A549 (cell line): ENCODE measurements at regions not wholly inside any gene's neighbourhood (a gene's known extent, or its start where the extent isn't known, plus 50 kb on each side); places are given as distances from the start of the nearest gene placed in this dataset.

ENCODE experiments used
- ATAC-seq, 2 experiments: fragments of 200-7000 bp in 1 of 2; fragments of >200 bp in 1 of 2; cut with Nextera tagmentation in 1 of 2; cut with Tn5 transposase in 1 of 2; 3 replicates each; pipeline versions ENCODE4 v1.8.0 to v1.9.1; 2018 to 2020; ENCODE audit warnings: mild to moderate bottlenecking in 1 of 2, moderate library complexity in 1 of 2
- CTCF ChIA-PET: fragments of 300-600 bp; sonication (Branson Sonifier 250); formaldehyde crosslinking; extraction: SDS; loops from one replicate; lab custom pipeline; 2021; ENCODE audit warnings: antibody characterized with exemption, inconsistent platforms; lab: Yijun Ruan, JAX
- POLR2A ChIA-PET: fragments of 350-600 bp; formaldehyde crosslinking; extraction: SDS; loops from one replicate; lab custom pipeline; 2021; ENCODE audit warnings: antibody characterized with exemption, inconsistent platforms; lab: Yijun Ruan, JAX
- DNase-seq, 2 experiments: peaks; one replicate each; pipeline versions ENCODE4 v3.0.0 to v3.0.0-alpha.2; 2011 to 2016; ENCODE audit warnings: low read depth in 1 of 2, low spot score in 1 of 2
- FAIRE-seq: peaks from 2 replicates; lab custom pipeline; 2011; peaks lifted over from hg19 to GRCh38; lab: Jason Lieb, UNC
- H3K27ac ChIP-seq, 2 experiments: fragments of >200 bp; sonication (Bioruptor Twin); formaldehyde crosslinking; 3 replicates each; pipeline ENCODE4 v1.5.1; 2016 to 2017
- H3K4me1 ChIP-seq: fragments of >200 bp; sonication (Bioruptor Twin); formaldehyde crosslinking; 3 replicates; pipeline ENCODE4 v1.6.1; 2016
- H3K4me2 ChIP-seq: fragments of >200 bp; sonication (Bioruptor Twin); formaldehyde crosslinking; 3 replicates; pipeline ENCODE4 v1.6.1; 2016
- H3K4me3 ChIP-seq: fragments of >200 bp; sonication (Bioruptor Twin); formaldehyde crosslinking; 3 replicates; pipeline ENCODE4 v1.5.1; 2016
- H3K9me3 ChIP-seq: fragments of >200 bp; sonication (Bioruptor Twin); formaldehyde crosslinking; 3 replicates; pipeline ENCODE4 v1.6.1; 2016
- CBX8 ChIP-seq: fragments of 200-600 bp; sonication (generic); IDR thresholded peaks from 2 replicates; pipeline ENCODE4 v1.6.1; 2016
- CHD2 ChIP-seq: fragments of 150-350 bp; IDR thresholded peaks from 2 replicates; pipeline ENCODE4 v1.6.1; 2014; ENCODE audit warnings: low read length; ENCODE audit not compliant: partially characterized antibody
- FOSL2 ChIP-seq, 2 experiments: fragments of 450-650 bp in 1 of 2; fragments of >200 bp in 1 of 2; sonication (Bioruptor Twin) in 1 of 2; formaldehyde crosslinking; IDR thresholded peaks; 2 replicates each; pipeline versions ENCODE4 v1.5.0 to v1.6.1; 2016 to 2020; ENCODE audit warnings: mild to moderate bottlenecking in 1 of 2, moderate library complexity in 1 of 2
- FOXS1 ChIP-seq: fragments of 250-450 bp; sonication (Bioruptor Pico); IDR thresholded peaks from 2 replicates; pipeline ENCODE4 v1.5.0; 2020; ENCODE audit warnings: mild to moderate bottlenecking, moderate library complexity
- GATA3 ChIP-seq: IDR thresholded peaks from 2 replicates; pipeline ENCODE4 v1.6.1; 2012; ENCODE audit warnings: borderline replicate concordance
- HOXA7 ChIP-seq: fragments of 250-450 bp; sonication (Bioruptor Pico); IDR thresholded peaks from 2 replicates; pipeline ENCODE4 v1.5.0; 2020; ENCODE audit warnings: mild to moderate bottlenecking, moderate library complexity
- KDM1A ChIP-seq: fragments of 200-600 bp; sonication (generic); IDR thresholded peaks from 2 replicates; pipeline ENCODE4 v1.6.1; 2016; ENCODE audit warnings: low read depth, mild to moderate bottlenecking
- KDM5A ChIP-seq: fragments of 200-600 bp; sonication (generic); IDR thresholded peaks from 2 replicates; pipeline ENCODE4 v1.6.1; 2016; ENCODE audit warnings: antibody characterized with exemption, mild to moderate bottlenecking
- MAZ ChIP-seq: fragments of 150-350 bp; IDR thresholded peaks from 2 replicates; pipeline ENCODE4 v1.6.1; 2014; ENCODE audit warnings: antibody characterized with exemption, low read depth, low read length, borderline replicate concordance
- MYC ChIP-seq: IDR thresholded peaks from 2 replicates; pipeline ENCODE4 v1.6.1; 2012; ENCODE audit warnings: mild to moderate bottlenecking, inconsistent platforms, low read length, improper control_type of control experiment, borderline replicate concordance
- PHF8 ChIP-seq: fragments of 200-600 bp; sonication (generic); IDR thresholded peaks from 2 replicates; pipeline ENCODE4 v1.6.1; 2016; ENCODE audit warnings: low read depth, mild to moderate bottlenecking, antibody characterized with exemption, moderate library complexity, borderline replicate concordance
- POLR2A ChIP-seq: IDR thresholded peaks from 2 replicates; pipeline ENCODE4 v1.6.1; 2012; ENCODE audit warnings: mild to moderate bottlenecking, low read length
- RARB ChIP-seq: fragments of 250-450 bp; sonication (Bioruptor Pico); IDR thresholded peaks from 2 replicates; pipeline ENCODE4 v1.8.0; 2021; ENCODE audit warnings: mild to moderate bottlenecking, moderate library complexity
- RCOR1 ChIP-seq: fragments of 150-350 bp; IDR thresholded peaks from 2 replicates; pipeline ENCODE4 v1.6.1; 2014; ENCODE audit warnings: antibody characterized with exemption, low read length, low read depth
- TP53 ChIP-seq: fragments of 250-450 bp; sonication (Bioruptor Pico); IDR thresholded peaks from 2 replicates; pipeline ENCODE4 v1.5.0; 2021; ENCODE audit warnings: mild to moderate bottlenecking, moderate library complexity
- ZC3H11A ChIP-seq: fragments of 450-650 bp; IDR thresholded peaks from 2 replicates; pipeline ENCODE4 v1.6.1; 2014; ENCODE audit warnings: antibody characterized with exemption, mild to moderate bottlenecking
- ZSCAN20 ChIP-seq: fragments of 250-450 bp; sonication (Bioruptor Pico); IDR thresholded peaks from 2 replicates; pipeline ENCODE4 v1.8.0; 2022; ENCODE audit warnings: mild to moderate bottlenecking, moderate library complexity
- WGBS: methylation state at CpG from one replicate; pipeline ENCODE4 v1.1.6; 2017; ENCODE audit errors: missing lambda C conversion rate; 5-methylcytosine and 5-hydroxymethylcytosine counted together
- TF ChIP-seq, protein P1 (sequence below): IDR thresholded peaks from 2 replicates; pipeline ENCODE4 v1.6.1; 2012
- TF ChIP-seq, protein P2 (sequence below): IDR thresholded peaks from 2 replicates; pipeline ENCODE4 v1.6.1; 2012
- TF ChIP-seq, protein P3 (sequence below): IDR thresholded peaks from 2 replicates; pipeline ENCODE4 v1.6.1; 2012; ENCODE audit warnings: low read depth, borderline replicate concordance
- TF ChIP-seq, protein P4 (sequence below): fragments of 200-600 bp; sonication (generic); IDR thresholded peaks from 2 replicates; pipeline ENCODE4 v1.6.1; 2016; ENCODE audit warnings: antibody characterized with exemption, mild to moderate bottlenecking, moderate library complexity
- TF ChIP-seq, protein P5 (sequence below): fragments of 450-650 bp; IDR thresholded peaks from 2 replicates; pipeline ENCODE4 v1.6.1; 2014; ENCODE audit warnings: antibody characterized with exemption

DNA sequence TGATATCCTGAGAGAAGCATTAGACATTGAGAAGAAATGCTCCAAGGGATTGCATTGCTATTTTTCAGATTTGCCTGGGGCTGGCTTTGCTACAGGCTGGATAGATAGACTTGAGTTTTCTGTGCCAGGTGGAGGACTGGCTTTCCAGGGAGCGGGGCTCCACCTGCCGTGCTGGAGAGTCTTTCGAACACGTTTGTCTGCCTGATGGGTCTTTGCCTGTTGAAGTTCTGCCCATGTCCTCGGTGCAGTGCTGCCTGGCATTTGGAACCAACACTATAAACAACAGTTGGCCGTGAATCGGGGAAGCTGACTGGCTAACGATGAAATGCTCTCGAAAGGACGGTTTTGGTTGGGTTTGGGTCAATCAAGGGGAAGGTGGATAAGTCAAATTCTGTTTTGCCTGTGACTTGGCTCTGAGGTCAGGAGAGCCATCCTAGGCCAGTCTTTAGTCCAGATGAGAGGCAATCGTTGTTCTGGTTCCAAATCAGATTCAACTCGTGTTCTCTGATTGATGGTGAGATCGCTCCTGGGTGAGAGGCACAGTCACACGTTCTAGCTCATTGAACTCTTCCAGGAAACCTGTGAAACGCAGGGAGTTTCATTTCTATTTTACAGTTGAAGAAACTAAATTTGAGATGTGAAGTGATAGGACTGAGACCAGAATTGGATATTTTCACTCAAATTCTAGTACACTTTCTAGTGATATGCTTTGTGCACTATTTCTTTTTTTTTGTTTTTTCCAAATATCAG is 599.0 kb downstream of the TYW1 start (continued):
- TF ChIP-seq PHF8 (no peak), KDM1A (no peak)
- TF ChIP-seq, protein P1, sequence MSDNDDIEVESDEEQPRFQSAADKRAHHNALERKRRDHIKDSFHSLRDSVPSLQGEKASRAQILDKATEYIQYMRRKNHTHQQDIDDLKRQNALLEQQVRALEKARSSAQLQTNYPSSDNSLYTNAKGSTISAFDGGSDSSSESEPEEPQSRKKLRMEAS, result no peak
- TF ChIP-seq, protein P2, sequence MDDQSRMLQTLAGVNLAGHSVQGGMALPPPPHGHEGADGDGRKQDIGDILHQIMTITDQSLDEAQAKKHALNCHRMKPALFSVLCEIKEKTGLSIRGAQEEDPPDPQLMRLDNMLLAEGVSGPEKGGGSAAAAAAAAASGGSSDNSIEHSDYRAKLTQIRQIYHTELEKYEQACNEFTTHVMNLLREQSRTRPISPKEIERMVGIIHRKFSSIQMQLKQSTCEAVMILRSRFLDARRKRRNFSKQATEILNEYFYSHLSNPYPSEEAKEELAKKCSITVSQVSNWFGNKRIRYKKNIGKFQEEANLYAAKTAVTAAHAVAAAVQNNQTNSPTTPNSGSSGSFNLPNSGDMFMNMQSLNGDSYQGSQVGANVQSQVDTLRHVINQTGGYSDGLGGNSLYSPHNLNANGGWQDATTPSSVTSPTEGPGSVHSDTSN, result no peak
- TF ChIP-seq, all 56 proteins: peak for 0

DNA sequence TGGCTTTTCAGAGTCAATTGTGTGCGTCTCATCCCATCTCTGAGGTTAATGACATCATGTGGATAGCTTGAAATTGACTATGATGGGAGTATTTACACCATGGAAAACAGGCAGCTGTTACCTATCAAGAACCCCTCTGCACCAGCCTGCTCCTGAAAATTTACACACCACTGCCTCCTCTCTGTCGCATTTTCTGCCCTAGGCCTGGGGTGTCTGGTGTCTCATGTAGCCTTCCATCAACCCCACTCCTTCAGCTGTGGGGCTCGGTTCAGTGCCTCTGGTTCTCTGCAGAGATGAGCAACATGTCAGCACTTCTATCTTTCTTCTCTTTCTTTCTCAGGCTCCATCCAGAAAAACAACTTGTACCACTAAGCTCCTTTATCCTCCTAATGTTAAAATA is 600.5 kb downstream of the TYW1 start:
- Histone ChIP-seq H3K4me2 (no peak overlapping the region), H3K4me3 (no peak overlapping the region), H3K4me1 (no peaks in the 10 kb centered on the region)
- FAIRE-seq, result no peak
- ChIA-PET POLR2A (no interaction called here), CTCF (interaction anchor here (0.7 kb wide), 1 partner anchor 30 kb away, joined by 3 read pairs; no protein-coding TSS in a partner anchor)
- WGBS, result 13% methylated on average over 3 of the region's 3 CpGs
- TF ChIP-seq, protein P3, sequence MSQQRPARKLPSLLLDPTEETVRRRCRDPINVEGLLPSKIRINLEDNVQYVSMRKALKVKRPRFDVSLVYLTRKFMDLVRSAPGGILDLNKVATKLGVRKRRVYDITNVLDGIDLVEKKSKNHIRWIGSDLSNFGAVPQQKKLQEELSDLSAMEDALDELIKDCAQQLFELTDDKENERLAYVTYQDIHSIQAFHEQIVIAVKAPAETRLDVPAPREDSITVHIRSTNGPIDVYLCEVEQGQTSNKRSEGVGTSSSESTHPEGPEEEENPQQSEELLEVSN, result no peak
- TF ChIP-seq ZC3H11A, result no peak
- no peak for TF ChIP-seq CBX8
- TF ChIP-seq TP53 (CRISPR knock-in tag), result no peak
- no peak for TF ChIP-seq FOSL2 (IDR thresholded peaks at IDR 0.05)
- TF ChIP-seq FOSL2 (CRISPR knock-in tag; IDR thresholded peaks at IDR 0.05), result no peak
- no peak for TF ChIP-seq MYC
- TF ChIP-seq, protein P2, result no peak
- TF ChIP-seq RCOR1, result no peak
- no peak for TF ChIP-seq KDM5A
- no peak for TF ChIP-seq POLR2A
- TF ChIP-seq ZSCAN20 (CRISPR knock-in tag), result no peak
- no peak for TF ChIP-seq FOXS1 (CRISPR knock-in tag)
- TF ChIP-seq, protein P4, sequence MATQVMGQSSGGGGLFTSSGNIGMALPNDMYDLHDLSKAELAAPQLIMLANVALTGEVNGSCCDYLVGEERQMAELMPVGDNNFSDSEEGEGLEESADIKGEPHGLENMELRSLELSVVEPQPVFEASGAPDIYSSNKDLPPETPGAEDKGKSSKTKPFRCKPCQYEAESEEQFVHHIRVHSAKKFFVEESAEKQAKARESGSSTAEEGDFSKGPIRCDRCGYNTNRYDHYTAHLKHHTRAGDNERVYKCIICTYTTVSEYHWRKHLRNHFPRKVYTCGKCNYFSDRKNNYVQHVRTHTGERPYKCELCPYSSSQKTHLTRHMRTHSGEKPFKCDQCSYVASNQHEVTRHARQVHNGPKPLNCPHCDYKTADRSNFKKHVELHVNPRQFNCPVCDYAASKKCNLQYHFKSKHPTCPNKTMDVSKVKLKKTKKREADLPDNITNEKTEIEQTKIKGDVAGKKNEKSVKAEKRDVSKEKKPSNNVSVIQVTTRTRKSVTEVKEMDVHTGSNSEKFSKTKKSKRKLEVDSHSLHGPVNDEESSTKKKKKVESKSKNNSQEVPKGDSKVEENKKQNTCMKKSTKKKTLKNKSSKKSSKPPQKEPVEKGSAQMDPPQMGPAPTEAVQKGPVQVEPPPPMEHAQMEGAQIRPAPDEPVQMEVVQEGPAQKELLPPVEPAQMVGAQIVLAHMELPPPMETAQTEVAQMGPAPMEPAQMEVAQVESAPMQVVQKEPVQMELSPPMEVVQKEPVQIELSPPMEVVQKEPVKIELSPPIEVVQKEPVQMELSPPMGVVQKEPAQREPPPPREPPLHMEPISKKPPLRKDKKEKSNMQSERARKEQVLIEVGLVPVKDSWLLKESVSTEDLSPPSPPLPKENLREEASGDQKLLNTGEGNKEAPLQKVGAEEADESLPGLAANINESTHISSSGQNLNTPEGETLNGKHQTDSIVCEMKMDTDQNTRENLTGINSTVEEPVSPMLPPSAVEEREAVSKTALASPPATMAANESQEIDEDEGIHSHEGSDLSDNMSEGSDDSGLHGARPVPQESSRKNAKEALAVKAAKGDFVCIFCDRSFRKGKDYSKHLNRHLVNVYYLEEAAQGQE, result no peak
- no peak for TF ChIP-seq RARB (CRISPR knock-in tag)
- TF ChIP-seq HOXA7, result no peak
- no peak for TF ChIP-seq MAZ
- TF ChIP-seq GATA3, result no peak
- TF ChIP-seq, protein P5, sequence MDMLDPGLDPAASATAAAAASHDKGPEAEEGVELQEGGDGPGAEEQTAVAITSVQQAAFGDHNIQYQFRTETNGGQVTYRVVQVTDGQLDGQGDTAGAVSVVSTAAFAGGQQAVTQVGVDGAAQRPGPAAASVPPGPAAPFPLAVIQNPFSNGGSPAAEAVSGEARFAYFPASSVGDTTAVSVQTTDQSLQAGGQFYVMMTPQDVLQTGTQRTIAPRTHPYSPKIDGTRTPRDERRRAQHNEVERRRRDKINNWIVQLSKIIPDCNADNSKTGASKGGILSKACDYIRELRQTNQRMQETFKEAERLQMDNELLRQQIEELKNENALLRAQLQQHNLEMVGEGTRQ, result no peak
- TF ChIP-seq, protein P1, result no peak
- no peak for TF ChIP-seq CHD2
- TF ChIP-seq, all 56 proteins: peak for 0
- H3K27ac ChIP-seq, result no peak overlapping the region
- no peaks in the 10 kb centered on the region for H3K9me3 ChIP-seq
- ATAC-seq (no peak), DNase-seq (no peak)
